Hematopoietic multipotent progenitor cell treated with erythropoietin and hydrocortisone succinate and interleukin-3 and kit ligand, for 15 days (in vitro differentiated cells): ENCODE measurements at regions not wholly inside any gene's neighbourhood (a gene's known extent, or its start where the extent isn't known, plus 50 kb on each side); places are given as distances from the start of the nearest gene placed in this dataset.

ENCODE experiments used
- DNase-seq: peaks from one replicate; pipeline ENCODE4 v3.0.0-alpha.2; 2015; ENCODE audit warnings: low spot score

DNA sequence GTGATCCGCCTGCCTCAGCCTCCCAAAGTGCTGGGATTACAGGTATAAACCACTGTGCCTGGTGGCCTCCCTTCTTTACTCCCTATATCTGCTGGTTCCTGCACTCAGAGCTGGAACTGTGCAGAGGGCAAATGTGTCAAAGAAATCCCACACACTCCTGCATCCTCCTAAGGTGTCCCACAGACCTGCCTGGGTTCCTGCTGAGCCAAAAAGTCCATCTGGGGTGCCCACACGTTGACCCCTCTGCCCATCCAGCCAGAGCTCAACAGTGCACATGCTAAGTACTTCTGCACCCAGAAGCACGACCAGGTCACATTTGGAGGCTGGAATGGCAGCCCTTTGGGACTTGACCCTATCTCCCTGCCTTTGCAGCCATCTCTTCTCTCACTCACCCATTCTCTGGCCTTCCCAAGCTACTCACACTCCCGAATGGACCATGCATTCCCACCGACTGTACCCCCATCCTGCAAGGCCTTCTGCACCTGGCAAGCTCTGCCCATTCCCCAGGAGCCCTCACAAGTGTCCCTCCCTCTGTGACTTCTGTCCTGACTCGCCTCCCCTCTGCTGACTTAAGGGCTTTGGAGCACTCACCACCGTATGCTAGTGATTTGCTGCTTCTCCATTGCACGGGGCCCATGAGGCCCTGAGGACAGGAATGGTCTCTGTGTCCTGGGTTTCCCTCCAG lies 152.1 kb downstream of the KCTD15 start:
- DNase-seq = no peak

DNA sequence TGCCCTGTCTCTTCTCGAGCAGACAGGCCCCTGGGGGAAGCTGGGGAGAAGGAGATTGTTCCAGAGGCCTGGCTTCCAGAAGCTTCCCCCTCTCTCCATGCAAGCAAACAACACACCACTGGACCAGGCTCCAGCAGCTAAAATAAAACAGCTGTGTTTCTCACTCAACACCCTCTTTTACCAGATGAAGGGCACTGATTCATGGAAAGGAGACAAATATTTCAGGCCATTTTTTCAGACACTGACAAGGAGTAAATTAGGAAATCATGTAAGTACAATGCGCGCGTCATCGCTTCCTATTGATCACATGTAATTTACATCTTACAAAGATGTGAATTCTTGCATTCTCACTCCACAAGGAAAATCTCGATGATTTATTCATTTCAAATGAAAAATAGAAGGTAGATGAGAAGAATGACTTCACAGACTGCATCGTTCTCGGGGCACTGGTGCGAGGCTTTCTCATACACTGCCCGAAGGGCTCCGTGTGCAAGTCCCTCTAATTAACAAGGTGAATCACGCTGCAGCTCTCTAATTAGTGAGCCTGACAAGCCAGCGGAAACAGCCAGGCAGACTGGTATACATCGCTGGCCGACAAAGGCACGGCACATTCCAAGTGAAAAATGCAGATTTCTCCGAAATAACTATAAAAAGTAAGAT lies 153.6 kb downstream of the KCTD15 start:
- DNase-seq = no peak

DNA sequence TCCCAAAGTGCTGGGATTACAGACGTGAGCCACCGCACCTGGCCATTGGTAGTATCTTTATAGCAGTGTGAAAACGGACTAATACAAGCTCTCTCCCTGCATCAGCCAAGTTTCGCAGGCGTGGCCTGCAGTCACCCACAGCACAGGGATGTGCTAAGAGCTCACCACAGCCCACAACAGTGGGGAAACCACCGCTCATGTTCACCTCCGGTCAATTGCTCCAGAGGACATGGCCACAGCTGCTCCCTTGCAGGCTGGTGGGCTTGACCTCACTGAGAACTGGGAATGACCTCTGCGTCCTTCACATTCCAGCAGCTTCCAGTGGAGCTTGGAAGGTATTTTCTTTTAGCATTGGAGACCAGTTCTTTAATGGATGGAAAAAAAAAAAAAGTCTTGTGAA lies 156.4 kb downstream of the KCTD15 start:
- no peak for DNase-seq

DNA sequence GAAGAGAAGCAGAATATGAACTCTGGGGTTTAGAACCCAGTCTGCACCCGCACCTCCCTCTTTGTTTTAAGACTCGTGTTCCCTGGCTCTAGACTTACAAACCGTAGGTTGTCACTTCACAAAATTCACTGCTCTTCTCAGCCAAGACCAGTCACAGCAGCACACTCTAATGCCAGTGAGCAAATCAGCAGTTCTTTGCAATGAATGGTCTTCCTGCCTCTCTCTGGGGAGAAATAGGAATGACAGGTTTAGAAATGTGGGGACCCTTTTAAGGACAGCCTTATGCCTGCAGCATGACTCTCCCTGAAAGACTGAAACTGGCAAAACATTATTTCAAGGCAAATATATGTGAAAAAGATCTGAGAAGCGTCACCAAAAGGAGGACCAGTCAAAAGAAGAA lies 156.9 kb downstream of the KCTD15 start:
- DNase-seq = no peak

DNA sequence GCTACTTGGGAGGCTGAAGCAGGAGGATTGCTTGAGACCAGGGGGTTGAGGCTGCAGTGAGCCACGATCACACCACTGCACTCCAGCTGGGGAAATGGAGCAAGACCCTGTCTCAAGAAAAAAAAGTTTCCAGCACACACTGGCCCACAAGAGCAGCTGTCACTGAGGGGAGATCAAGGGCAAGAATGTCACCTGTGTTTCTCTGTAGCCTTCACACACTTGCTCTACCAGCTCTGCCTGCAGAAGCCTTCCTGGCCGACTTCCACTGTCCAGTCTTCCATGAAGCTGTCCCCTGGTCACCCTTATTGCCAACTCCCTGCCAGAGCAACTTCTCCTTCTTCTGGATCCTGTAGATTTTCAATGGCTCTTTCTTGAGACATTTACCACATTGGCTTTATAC lies 158.0 kb downstream of the KCTD15 start:
- no peak for DNase-seq

DNA sequence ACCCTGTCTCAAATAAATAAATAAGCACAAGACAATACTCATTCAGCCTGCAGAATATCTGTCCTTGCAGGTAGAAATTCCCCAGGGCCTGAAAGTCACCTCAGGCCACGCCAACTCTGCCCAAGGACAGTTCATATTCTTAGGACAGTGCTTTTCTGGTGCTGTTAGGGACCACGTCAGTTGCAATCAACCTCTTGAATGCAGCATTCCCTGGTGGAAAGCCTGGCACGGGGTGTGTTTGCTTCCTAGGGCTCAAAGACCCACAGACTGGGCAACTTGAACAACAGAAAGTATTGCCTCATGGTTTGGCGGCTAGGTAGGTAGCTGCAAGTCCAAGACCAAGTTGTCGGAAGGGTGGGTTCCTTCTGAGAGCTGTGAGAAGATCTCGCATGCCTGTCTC lies 160.3 kb downstream of the KCTD15 start:
- no peak for DNase-seq

DNA sequence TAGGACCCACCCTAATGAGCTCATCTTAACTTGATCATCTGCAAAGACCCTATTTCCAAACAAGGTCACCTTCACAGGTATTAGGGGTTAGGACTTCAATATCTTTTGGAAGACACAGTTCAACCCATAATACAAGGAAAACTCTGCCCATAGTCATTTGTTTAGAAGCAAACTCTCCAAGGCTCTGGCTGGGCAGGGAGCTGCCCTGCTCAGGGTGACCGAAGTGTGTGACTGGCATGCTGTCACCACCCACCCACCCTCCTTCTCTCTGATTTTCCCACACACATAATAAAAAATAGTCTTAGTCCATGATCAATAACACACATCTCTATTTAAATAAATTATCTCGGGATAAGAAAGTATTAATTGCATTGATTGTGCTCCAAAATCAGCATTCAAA lies 161.1 kb downstream of the KCTD15 start:
- no peak for DNase-seq

DNA sequence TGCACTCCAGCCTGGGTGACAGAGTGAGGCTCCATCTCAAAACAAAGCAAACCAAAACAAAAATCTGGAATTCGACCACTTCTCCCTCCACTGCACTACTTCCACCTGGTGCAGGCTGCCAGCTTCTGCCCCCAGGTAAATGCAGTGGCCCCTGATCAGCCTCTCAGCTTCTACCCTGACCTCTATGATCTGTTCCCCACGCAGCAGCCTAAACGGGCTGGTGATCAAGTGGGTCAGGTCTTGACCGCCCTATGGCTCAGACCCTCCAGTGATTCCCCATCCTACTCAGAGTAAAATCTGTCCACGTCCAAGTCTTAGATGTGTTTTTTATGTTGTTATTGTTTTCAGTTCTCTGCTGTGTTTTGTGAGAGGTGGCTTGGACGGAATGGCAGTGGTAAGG lies 163.9 kb downstream of the KCTD15 start:
- no peak for DNase-seq

DNA sequence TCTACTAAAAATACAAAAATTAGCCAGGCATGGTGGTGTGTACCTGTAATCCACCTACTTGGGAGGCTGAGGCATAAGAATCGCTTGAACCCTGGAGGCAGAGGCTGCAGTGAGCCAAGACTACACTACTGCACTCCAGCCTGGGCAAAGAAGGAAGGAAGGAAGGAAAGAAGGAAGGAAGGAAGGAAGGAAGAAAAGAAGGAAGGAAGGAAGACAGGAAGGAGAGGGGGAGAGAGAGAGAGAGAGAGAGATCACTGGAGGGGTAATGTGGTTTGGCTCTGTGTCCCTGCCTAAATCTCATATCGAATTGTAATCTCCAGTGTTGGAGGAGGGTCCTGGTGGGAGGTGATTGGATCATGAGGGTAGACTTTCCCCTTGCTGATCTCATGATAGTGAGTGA lies 165.5 kb downstream of the KCTD15 start:
- no peak for DNase-seq

DNA sequence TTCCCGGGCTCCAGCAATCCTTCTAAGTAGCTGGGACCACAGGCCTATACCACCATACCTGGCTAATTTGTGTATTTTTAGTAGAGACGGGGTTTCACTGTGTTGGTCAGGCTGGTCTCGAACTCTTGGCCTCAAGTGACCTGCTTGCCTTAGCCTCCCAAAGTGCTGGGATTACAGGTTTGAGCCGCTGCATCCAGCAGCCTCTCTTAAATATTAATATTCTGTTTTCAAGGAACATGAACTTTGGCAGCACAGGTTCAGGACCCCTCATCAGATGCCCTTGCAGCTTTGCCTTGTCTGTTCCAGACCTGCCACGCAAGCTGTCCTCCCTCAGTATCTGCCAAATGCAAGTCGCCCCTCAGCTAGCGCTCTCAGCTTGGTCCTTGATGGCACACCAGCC lies 166.8 kb downstream of the KCTD15 start:
- no peak for DNase-seq

DNA sequence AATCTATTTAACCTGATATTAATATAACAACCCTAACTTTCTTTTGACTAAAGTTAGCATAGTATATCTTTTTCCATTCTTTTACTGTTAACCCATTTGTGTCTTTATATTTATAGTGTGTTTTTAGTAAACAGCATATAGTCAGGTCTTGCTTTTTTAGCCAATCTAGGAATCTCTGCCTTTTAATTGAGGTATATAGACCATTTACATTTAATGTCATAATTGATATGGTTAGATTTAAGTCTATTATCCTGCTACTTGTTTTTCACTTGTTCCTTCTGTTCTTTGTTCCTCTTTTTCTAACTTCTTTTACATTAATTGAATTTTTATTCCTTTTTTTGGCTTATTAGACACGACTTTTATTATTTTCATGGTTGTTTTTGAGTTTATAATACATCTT lies 174.4 kb downstream of the KCTD15 start:
- DNase-seq = no peak

DNA sequence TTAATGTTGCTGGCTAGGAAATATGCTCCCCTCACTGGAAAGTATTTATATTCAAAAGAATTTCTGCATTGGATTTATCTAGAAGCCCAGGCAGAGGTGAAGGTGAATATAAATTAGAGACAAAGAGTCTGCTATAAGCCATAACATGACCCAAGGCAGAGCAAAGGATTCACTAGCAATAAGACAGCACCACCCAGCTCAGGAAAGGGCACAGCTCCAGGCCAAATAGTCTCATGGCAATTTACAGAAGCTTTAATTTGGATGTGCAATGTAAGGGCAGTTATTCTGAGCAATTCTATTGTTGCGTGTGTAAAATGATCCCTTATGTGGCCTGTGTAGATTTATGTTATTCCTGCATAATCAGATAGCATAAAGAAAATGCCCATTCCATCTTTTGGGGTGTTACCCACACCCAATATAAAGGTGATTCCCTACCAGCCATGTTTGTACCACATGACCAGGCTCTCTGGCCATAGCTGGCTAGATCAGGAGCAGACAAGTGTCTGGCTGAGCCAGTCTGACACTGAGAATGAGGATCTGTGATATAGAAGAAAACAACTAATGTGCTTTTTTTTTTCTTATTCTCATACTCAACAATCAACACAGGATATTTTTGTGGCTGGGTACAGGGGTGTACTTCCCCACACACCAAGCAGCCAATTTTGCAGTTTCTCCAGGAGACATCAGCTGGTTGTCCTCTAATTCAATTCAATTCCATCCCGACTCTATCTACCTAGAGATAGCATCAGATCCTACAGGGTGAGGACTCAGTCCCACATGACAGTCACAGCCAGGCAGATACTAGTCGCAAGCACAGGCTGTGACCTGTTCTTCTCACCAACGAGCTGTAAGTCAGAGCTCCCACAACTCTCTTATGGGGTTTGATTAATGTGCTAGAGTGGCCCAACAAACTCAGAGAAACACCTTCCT lies 181.4 kb downstream of the KCTD15 start:
- no peak for DNase-seq

DNA sequence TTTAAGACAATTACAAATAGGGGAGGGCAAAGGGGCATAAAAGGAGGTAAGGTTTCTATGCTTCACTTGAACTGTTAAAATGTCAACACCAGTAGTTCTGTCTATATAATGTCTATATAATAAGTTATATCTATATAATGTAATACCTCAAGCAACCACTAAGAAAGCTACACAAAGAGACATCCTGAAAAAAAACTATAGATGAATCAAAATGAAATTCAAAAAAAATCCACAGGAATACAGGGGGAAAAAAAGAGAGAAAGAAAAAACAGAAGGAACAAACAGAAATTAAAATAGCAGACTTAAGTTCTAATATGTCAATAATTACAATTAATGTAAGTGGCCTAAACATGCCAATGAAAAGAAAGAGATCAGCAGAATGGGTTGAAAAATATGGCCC lies 186.0 kb downstream of the KCTD15 start:
- DNase-seq = no peak

DNA sequence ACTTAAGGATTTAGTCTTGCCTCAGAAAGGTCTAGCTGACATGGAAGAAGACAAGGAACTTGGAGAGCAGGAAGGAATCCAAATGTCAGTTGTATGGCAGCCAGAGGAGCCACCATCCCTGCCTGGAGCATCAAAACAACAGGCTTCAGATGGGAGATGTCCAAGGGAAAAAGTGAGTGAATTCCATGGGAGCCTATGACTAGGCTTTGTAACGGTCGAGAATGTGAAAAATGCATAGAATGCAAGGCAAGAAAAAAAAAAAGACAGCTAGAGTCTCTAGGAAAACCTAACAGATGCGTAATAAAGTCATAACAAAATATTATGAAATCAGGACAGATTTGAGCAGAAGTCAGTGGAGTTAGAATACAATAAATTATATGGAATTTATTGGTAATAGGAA lies 183.7 kb upstream of the LSM14A start:
- DNase-seq = no peak

DNA sequence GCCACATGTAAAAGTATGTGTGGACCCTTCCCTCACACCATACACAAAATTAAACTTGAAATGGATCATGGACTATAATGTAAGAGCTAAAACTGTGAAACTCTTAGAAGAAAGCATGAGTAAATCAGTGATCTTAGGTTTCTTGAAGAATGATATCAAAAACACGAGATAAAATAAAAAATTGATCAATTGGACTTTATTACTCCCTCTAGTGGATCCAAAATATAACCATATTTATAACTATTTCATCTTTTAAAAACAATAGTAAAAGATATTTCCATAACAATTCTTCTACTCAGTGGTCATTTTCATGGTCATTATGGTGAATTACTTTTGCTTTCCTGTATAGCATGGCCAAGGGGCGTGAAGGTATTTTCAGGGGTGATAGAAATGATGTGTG lies 174.6 kb upstream of the LSM14A start:
- no peak for DNase-seq

DNA sequence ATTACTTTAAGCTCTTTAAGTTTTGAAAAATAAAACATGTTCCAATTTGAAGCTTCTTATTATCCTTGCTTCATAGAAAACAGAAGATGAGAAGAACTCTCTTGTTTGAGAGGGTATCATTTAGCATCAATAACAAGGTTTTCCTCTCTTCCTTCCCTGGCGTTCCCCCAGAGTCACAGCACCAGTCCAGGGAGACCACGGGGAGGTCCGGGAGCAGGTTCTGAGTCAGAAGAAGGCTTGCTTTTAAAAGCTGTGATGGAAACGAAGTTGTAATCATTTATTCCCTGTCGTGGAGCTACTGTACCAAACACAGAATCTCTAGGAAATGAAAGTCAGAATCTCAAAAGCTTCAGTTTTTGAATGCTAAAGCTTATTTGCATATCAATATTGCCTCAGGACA lies 174.0 kb upstream of the LSM14A start:
- DNase-seq = no peak

DNA sequence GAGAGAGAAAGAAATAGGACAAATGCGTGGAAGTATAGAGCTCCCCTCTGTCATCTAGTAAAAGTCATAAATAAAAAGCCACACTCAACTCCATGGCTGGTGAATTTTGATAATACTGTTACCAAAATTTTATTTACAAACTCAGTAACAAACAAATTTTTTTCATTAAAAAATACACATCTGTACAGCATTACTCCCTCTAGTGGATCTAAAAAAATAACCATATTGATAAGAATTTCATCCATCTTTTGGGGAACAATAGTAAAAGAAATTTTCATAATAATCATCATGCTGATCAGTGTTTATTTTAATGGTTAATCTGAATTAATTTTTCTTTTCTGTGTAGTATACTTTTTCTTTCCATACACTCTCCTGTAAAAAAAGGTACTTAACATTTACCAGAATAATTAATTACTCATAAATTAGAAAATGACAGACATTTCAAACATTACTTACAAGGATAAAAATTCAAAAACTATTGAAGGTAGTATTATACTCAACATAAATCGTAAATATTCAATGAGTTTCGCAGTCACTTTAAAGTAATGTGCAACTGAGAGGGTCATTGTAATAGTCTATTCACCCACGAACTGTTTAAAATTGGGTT lies 173.5 kb upstream of the LSM14A start:
- no peak for DNase-seq

DNA sequence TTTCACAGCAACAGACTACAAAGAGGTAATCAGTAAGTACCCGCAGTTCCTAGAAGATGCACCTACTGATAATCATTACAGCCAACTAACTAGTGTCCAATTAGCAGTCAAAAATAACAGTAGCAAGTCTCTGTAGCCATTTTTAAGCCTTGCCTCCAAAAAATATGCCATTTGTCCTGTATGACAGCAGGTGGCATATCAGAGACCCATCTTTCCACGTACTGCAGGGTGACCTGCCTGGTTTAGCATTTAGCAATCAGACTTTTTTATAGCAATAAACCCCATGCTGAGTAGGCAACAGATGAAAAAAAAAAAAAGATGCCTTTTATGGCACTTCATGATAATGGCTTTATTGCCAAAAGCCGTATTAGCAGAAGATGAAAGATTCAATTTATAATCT lies 155.3 kb upstream of the LSM14A start:
- DNase-seq = no peak

DNA sequence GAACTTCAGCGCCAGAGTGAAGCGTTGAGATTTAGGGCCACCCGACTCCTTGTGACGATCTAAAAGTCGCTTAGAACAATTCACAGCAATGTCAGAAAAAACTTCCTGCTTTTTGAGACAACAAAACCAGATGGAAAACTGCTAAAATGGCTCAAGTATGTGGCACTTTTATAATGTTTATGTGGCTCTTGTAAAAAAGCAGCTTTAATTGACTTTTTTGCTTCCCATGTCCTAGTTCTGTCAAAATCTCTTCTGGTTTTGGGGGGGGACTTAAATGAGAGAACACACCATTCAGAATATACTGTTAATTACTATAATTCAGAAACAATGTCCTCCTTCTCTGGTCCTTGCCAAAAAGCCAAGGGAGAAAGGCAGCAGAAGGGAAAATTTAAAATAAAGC lies 154.7 kb upstream of the LSM14A start:
- no peak for DNase-seq

DNA sequence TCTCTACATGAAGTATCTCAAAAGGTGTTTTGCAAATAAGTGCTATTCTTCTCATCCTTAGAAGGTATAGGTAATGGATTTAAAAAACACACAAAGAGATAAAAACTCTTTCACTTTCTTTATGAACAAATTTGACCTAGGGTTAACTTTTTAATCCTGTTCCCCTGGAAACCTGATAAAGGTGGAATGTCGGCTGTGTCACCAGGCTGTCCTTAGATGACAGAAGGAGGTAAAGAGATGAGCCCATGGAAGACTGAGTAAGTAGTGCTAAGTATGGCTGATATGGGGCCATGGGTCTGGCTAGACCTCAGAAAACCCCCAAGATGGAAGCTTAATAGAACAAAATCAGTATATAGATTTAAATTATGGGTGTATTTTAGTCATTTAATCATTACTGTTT lies 153.8 kb upstream of the LSM14A start:
- no peak for DNase-seq

DNA sequence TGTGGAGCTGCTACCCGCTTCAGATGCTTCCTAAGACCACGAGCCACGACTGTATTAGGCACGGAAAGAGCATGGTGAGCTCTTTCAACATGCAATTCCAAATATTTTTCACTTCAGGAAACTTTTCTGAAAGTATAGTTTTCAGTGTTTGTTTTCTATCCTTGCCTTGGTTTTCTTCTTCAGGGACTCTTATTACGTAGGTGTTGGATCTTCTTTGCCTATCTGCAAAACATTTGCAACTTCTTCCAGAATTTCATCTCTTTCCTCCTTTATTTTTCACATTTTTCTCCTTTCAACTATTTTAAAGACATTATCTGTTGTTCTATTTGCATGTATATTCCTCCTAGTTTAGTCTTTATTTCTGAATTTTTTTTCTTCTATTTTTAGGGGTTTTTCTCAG lies 148.9 kb upstream of the LSM14A start:
- DNase-seq = no peak

DNA sequence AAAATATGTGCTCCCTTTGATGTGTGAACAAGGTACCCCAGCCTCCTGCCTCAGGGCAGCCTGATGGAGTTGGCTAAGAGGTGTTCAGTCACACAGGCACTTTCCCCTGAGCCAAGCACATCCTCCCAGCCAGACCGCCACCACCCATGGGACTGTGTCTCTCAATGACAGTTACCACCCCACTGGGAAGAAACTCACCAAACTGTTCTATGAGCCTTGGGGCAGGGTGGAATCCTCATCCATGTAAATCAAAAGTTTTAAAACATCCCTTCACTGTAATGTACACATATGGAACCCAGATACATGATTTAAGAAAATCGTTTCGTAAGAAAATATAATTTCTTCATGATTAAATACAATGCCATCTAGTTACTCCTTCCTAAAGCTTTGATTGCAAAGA lies 138.4 kb upstream of the LSM14A start:
- DNase-seq = no peak
